Kidney (tissue), 13 donors: ENCODE measurements at regions not wholly inside any gene's neighbourhood (a gene's known extent, or its start where the extent isn't known, plus 50 kb on each side); places are given as distances from the start of the nearest gene placed in this dataset.

Experiments used
- DNase-seq, 5 donors: peaks; one replicate each; pipeline ENCODE4 v3.0.0-alpha.2; 2013 to 2020
- FAIRE-seq: peaks from 2 replicates; lab custom pipeline; 2012; peaks lifted over from hg19 to GRCh38; lab: Jason Lieb, UNC
- H3K27ac ChIP-seq, 2 donors: one replicate each; pipeline ENCODE4 v1.7.0; 2013; ENCODE audit warnings: low read depth in 2 of 2, low read length in 2 of 2, inconsistent platforms in 1 of 2
- H3K27me3 ChIP-seq: one replicate; pipeline ENCODE4 v1.7.1; 2013; ENCODE audit warnings: low read length, inconsistent platforms; ENCODE audit not compliant: control insufficient read depth, insufficient read depth
- H3K36me3 ChIP-seq, 3 donors: one replicate each; pipeline versions ENCODE4 v1.7.0 to v1.7.1; 2013; ENCODE audit warnings: low read length in 3 of 3, control low read depth in 1 of 3, inconsistent platforms in 1 of 3; ENCODE audit not compliant: insufficient read depth in 3 of 3, control insufficient read depth in 2 of 3
- H3K4me1 ChIP-seq, 3 donors: one replicate each; pipeline versions ENCODE4 v1.7.0 to v1.7.1; 2013; ENCODE audit warnings: low read length in 3 of 3, inconsistent platforms in 1 of 3, low read depth in 1 of 3; ENCODE audit not compliant: control insufficient read depth in 2 of 3, insufficient read depth in 2 of 3
- H3K4me3 ChIP-seq, 3 donors: one replicate each; pipeline versions ENCODE4 v1.7.0 to v1.8.1; 2013; ENCODE audit warnings: low read length in 3 of 3, control low read depth in 1 of 3, inconsistent platforms in 1 of 3
- H3K9ac ChIP-seq, 3 donors: one replicate each; pipeline versions ENCODE4 v1.7.0 to v1.7.1; 2013; ENCODE audit warnings: low read length in 3 of 3, control low read depth in 1 of 3, inconsistent platforms in 1 of 3
- H3K9me3 ChIP-seq, 3 donors: one replicate each; pipeline versions ENCODE4 v1.7.0 to v1.7.1; 2013; ENCODE audit warnings: low read length in 3 of 3, control low read depth in 1 of 3, inconsistent platforms in 1 of 3; ENCODE audit not compliant: control insufficient read depth in 2 of 3, insufficient read depth in 1 of 3
- CTCF ChIP-seq: IDR thresholded peaks from 3 replicates; pipeline ENCODE4 v1.5.1; 2012; ENCODE audit warnings: mild to moderate bottlenecking, moderate library complexity, borderline replicate concordance; ENCODE audit not compliant: insufficient read depth; ENCODE audit errors: extremely low read depth
- intact Hi-C: fragments of 100-400 bp; cut with DNase I; formaldehyde crosslinking; loops from one replicate; pipeline ENCODE4 v1.11.1; 2022
- donor health status: control.
- donor health status: control.
- donor health status: control.
- donor health status: control.
- donor health status: control.
- donor health status: DM: yes; HTN: yes; CAD: no.
- donor health status: Normal renal cell carcinoma (clear cell type).

- intact Hi-C loops = no loop called here
- no peaks in the 10 kb centered on the region for H3K4me1 ChIP-seq
- no peaks in the 10 kb centered on the region for H3K27me3 ChIP-seq
- no peaks in the 10 kb centered on the region for H3K36me3 ChIP-seq
- no peak for TF ChIP-seq CTCF
- H3K9me3 ChIP-seq = no peaks in the 10 kb centered on the region
- H3K9ac ChIP-seq = no peak overlapping the region
- no peak overlapping the region for H3K4me3 ChIP-seq
- no peak for FAIRE-seq
- peak in 1 of 5 donors; percentile 42 for DNase-seq
- no peak overlapping the region for H3K27ac ChIP-seq
Observed at GRCh38 chr13:111027458-111028439, 87.4 kb upstream of the ARHGEF7 start.

GRCh38 chr13:111025310-111025709, 89.8 kb upstream of the ARHGEF7 start:
- no peak for FAIRE-seq
- Histone ChIP-seq H3K4me1 (no peaks in the 10 kb centered on the region), H3K27me3 (no peaks in the 10 kb centered on the region), H3K4me3 (no peak overlapping the region), H3K9me3 (peaks cover 0 to 6% (median 2%) of the 10 kb centered on the region in 3 donors), H3K36me3 (no peaks in the 10 kb centered on the region), H3K27ac (no peak overlapping the region), H3K9ac (no peak overlapping the region)
- no peak for DNase-seq
- no peak for TF ChIP-seq CTCF
- intact Hi-C loops = no loop called here

- Histone ChIP-seq H3K27me3 (no peaks in the 10 kb centered on the region), H3K4me1 (no peaks in the 10 kb centered on the region), H3K9me3 (peaks cover 0 to 11% (median 2%) of the 10 kb centered on the region in 3 donors), H3K9ac (no peak overlapping the region), H3K4me3 (no peak overlapping the region), H3K27ac (no peak overlapping the region), H3K36me3 (no peaks in the 10 kb centered on the region)
- intact Hi-C loops = no loop called here
- DNase-seq = no peak
- TF ChIP-seq CTCF = no peak
- no peak for FAIRE-seq
Observed at GRCh38 chr13:111022886-111023285, 92.2 kb upstream of the ARHGEF7 start.
